SK-N-SH (cell line): ENCODE measurements at regions not wholly inside any gene's neighbourhood (a gene's known extent, or its start where the extent isn't known, plus 50 kb on each side); places are given as distances from the start of the nearest gene placed in this dataset.

Source experiments
- CTCF ChIA-PET: fragments of 300-600, 350-600 bp; formaldehyde crosslinking; extraction: SDS; loops from one replicate; lab custom pipeline; 2021; lab: Yijun Ruan, JAX
- POLR2A ChIA-PET: fragments of 350-600 bp; sonication (Branson Sonifier 250); formaldehyde crosslinking; extraction: SDS; loops from one replicate; lab custom pipeline; 2020; ENCODE audit warnings: antibody characterized with exemption, inconsistent platforms; lab: Yijun Ruan, JAX
- DNase-seq: peaks from one replicate; pipeline ENCODE4 v3.0.0; 2012
- H2AFZ ChIP-seq: fragments of 200-600 bp; sonication (generic); 2 replicates; pipeline ENCODE4 v1.8.1; 2016; ENCODE audit warnings: antibody characterized with exemption, mild to moderate bottlenecking, low read depth
- H3F3A ChIP-seq: fragments of 200-600 bp; sonication (generic); replicated peaks from 2 replicates; pipeline ENCODE3; 2016; ENCODE audit warnings: antibody characterized with exemption, mild to moderate bottlenecking; ENCODE audit not compliant: insufficient read depth
- H3K27ac ChIP-seq, 2 experiments: fragments of 200-500 bp in 1 of 2; fragments of 200-600 bp in 1 of 2; sonication (Bioruptor generic) in 1 of 2; sonication (generic), shearing (Covaris generic) in 1 of 2; 2 replicates each; pipeline versions ENCODE4 v1.5.1 to v1.6.1; 2014 to 2016; ENCODE audit warnings: low read depth in 2 of 2, inconsistent platforms in 1 of 2, low read length in 1 of 2, mild to moderate bottlenecking in 1 of 2, mixed read lengths in 1 of 2
- H3K27me3 ChIP-seq: fragments of 200-600 bp; sonication (generic), shearing (Covaris generic); 2 replicates; pipeline ENCODE4 v1.6.1; 2016; ENCODE audit warnings: mixed run types; ENCODE audit not compliant: insufficient read depth
- H3K36me3 ChIP-seq, 2 experiments: fragments of 200-500 bp in 1 of 2; fragments of 200-600 bp in 1 of 2; sonication (Bioruptor generic) in 1 of 2; sonication (generic) in 1 of 2; replicated peaks in 1 of 2; 2 replicates each; pipeline versions ENCODE3 to v1.5.1; 2014 to 2016; ENCODE audit warnings: low read length in 1 of 2, mild to moderate bottlenecking in 1 of 2; ENCODE audit not compliant: insufficient read depth in 2 of 2, control insufficient read depth in 1 of 2
- H3K4me1 ChIP-seq, 2 experiments: fragments of 200-500 bp in 1 of 2; fragments of 200-600 bp in 1 of 2; sonication (Bioruptor generic) in 1 of 2; sonication (generic), shearing (Covaris generic) in 1 of 2; 2 replicates each; pipeline versions ENCODE4 v1.5.1 to v1.6.1; 2014 to 2016; ENCODE audit warnings: low read depth in 1 of 2, low read length in 1 of 2, mixed run types in 1 of 2; ENCODE audit not compliant: insufficient read depth in 2 of 2, control insufficient read depth in 1 of 2
- H3K4me2 ChIP-seq: fragments of 200-600 bp; sonication (generic), shearing (Covaris generic); 2 replicates; pipeline ENCODE4 v1.6.1; 2017; ENCODE audit warnings: mixed run types
- H3K4me3 ChIP-seq, 2 experiments: fragments of 200-500 bp in 1 of 2; fragments of 200-600 bp in 1 of 2; sonication (Bioruptor generic) in 1 of 2; sonication (generic), shearing (Covaris generic) in 1 of 2; 2 replicates each; pipeline versions ENCODE4 v1.5.1 to v1.8.1; 2014 to 2016; ENCODE audit warnings: low read depth in 2 of 2, inconsistent platforms in 1 of 2, low read length in 1 of 2, mild to moderate bottlenecking in 1 of 2, mixed read lengths in 1 of 2, moderate library complexity in 1 of 2
- H3K79me2 ChIP-seq: fragments of 200-600 bp; sonication (generic); 2 replicates; pipeline ENCODE4 v1.8.1; 2017; ENCODE audit warnings: mild to moderate bottlenecking; ENCODE audit not compliant: insufficient read depth
- H3K9ac ChIP-seq: fragments of 200-600 bp; sonication (generic); 2 replicates; pipeline ENCODE4 v1.6.1; 2017; ENCODE audit warnings: mixed run types
- H3K9me2 ChIP-seq: fragments of 200-600 bp; sonication (generic); 2 replicates; pipeline ENCODE4 v1.6.1; 2017; ENCODE audit warnings: mixed run types
- H3K9me3 ChIP-seq: fragments of 200-600 bp; sonication (generic); 2 replicates; pipeline ENCODE4 v1.6.1; 2017; ENCODE audit warnings: mixed run types, mild to moderate bottlenecking, moderate library complexity
- H4K20me1 ChIP-seq: fragments of 200-600 bp; sonication (generic); 2 replicates; pipeline ENCODE4 v1.6.1; 2017; ENCODE audit warnings: mild to moderate bottlenecking, mixed run types; ENCODE audit not compliant: insufficient read depth
- CTCF ChIP-seq: fragments of 200-600 bp; sonication (generic); IDR thresholded peaks from 2 replicates; pipeline ENCODE4 v1.6.1; 2017; ENCODE audit warnings: antibody characterized with exemption, mild to moderate bottlenecking, moderate library complexity
- EP300 ChIP-seq, 2 experiments: IDR thresholded peaks; 2 replicates each; pipeline versions ENCODE4 v1.4.0 to v1.6.1; 2012; ENCODE audit warnings: borderline replicate concordance in 1 of 2, low read depth in 1 of 2, low read length in 1 of 2
- EZH2phosphoT487 ChIP-seq: fragments of 200-600 bp; sonication (generic); IDR thresholded peaks from 2 replicates; pipeline ENCODE4 v1.6.1; 2017; ENCODE audit warnings: low read depth, mixed run types, mild to moderate bottlenecking, antibody characterized with exemption, moderate library complexity, borderline replicate concordance
- FOSL2 ChIP-seq: IDR thresholded peaks from 2 replicates; pipeline ENCODE4 v1.4.0; 2012; ENCODE audit warnings: low read depth, mild to moderate bottlenecking, moderate library complexity, borderline replicate concordance
- GABPA ChIP-seq: IDR thresholded peaks from 2 replicates; pipeline ENCODE4 v1.4.0; 2012; ENCODE audit warnings: low read depth, mild to moderate bottlenecking
- GATA2 ChIP-seq: sonication (generic); formaldehyde crosslinking; IDR thresholded peaks from 2 replicates; pipeline ENCODE4 v1.5.0; 2020; ENCODE audit warnings: mild to moderate bottlenecking, missing genetic modification reagents
- MXI1 ChIP-seq: IDR thresholded peaks from 2 replicates; pipeline ENCODE4 v1.6.1; 2012; ENCODE audit warnings: mild to moderate bottlenecking, low read depth, low read length, improper control_type of control experiment
- POLR2AphosphoS5 ChIP-seq: IDR thresholded peaks from 2 replicates; pipeline ENCODE4 v1.6.1; 2012; ENCODE audit warnings: low read depth, low read length
- RAD21 ChIP-seq: IDR thresholded peaks from 2 replicates; pipeline ENCODE4 v1.6.1; 2012; ENCODE audit warnings: mild to moderate bottlenecking, low read length
- RXRA ChIP-seq: IDR thresholded peaks from 2 replicates; pipeline ENCODE4 v1.4.0; 2012; ENCODE audit warnings: low read depth, mild to moderate bottlenecking, borderline replicate concordance
- USF2 ChIP-seq: fragments of 150-350 bp; IDR thresholded peaks from 2 replicates; pipeline ENCODE4 v1.6.1; 2017; ENCODE audit warnings: antibody characterized with exemption, low read length, low read depth, borderline replicate concordance
- YY1 ChIP-seq: IDR thresholded peaks from 2 replicates; pipeline ENCODE4 v1.4.0; 2012; ENCODE audit warnings: low read depth, mild to moderate bottlenecking
- ZBTB33 ChIP-seq: IDR thresholded peaks from 2 replicates; pipeline ENCODE4 v1.4.0; 2012; ENCODE audit warnings: low read depth, borderline replicate concordance
- WGBS: methylation state at CpG from one replicate; pipeline ENCODE4 v1.1.6; 2017; ENCODE audit warnings: low lambda C conversion rate; 5-methylcytosine and 5-hydroxymethylcytosine counted together

GRCh38 chrX:121455890-121456289 lies 408.5 kb downstream of the GLUD2 start:
- Histone ChIP-seq H3K79me2 (no peaks in the 10 kb centered on the region), H3K9me2 (no peaks in the 10 kb centered on the region), H3K27me3 (no peaks in the 10 kb centered on the region), H3K36me3 (no peaks in the 10 kb centered on the region), H3K4me3 (no peak overlapping the region)
- CTCF ChIA-PET = no interaction called here
- no peak for DNase-seq
- TF ChIP-seq GATA2 (CRISPR knock-in tag) (no peak), USF2 (no peak)
- TF ChIP-seq, all 33 proteins: peak for 0
- Histone ChIP-seq H3K4me1 (no peaks in the 10 kb centered on the region), H4K20me1 (no peaks in the 10 kb centered on the region), H3F3A (no peaks in the 10 kb centered on the region), H3K9ac (no peak overlapping the region), H3K27ac (no peak overlapping the region), H3K9me3 (no peaks in the 10 kb centered on the region), H2AFZ (no peak overlapping the region), H3K4me2 (no peak overlapping the region)
- 0% methylated on average over 1 of the region's 1 CpG for WGBS
- POLR2A ChIA-PET = no interaction called here

GRCh38 chrX:121456315-121456714 lies 408.9 kb downstream of the GLUD2 start:
- POLR2A ChIA-PET = no interaction called here
- Histone ChIP-seq H2AFZ (no peak overlapping the region), H3K4me2 (no peak overlapping the region), H3K9ac (no peak overlapping the region), H3K27me3 (no peaks in the 10 kb centered on the region), H3K4me1 (no peaks in the 10 kb centered on the region), H3K27ac (no peak overlapping the region), H3K9me3 (no peaks in the 10 kb centered on the region), H3K4me3 (no peak overlapping the region), H3F3A (no peaks in the 10 kb centered on the region), H3K9me2 (no peaks in the 10 kb centered on the region), H3K79me2 (no peaks in the 10 kb centered on the region), H4K20me1 (no peaks in the 10 kb centered on the region), H3K36me3 (no peaks in the 10 kb centered on the region)
- no peak for DNase-seq
- CTCF ChIA-PET = no interaction called here
- 5% methylated on average over 3 of the region's 3 CpGs for WGBS
- TF ChIP-seq EP300 (IDR thresholded peaks at IDR 0.05; ENCODE audit: borderline replicate concordance in 1 of 2, low read depth in 1 of 2, low read length in 1 of 2) (no peak), GABPA (no peak), USF2 (no peak)

- POLR2A ChIA-PET = no interaction called here
Observed at GRCh38 chrX:121457096-121457495, 409.7 kb downstream of the GLUD2 start.

More at GRCh38 chrX:121457096-121457495, 409.7 kb downstream of the GLUD2 start:
- Histone ChIP-seq H3K27ac (no peak overlapping the region), H3K9me2 (no peaks in the 10 kb centered on the region), H3K9me3 (no peaks in the 10 kb centered on the region), H3K4me2 (no peak overlapping the region), H4K20me1 (no peaks in the 10 kb centered on the region), H2AFZ (no peak overlapping the region), H3K4me1 (no peaks in the 10 kb centered on the region), H3K79me2 (no peaks in the 10 kb centered on the region), H3K27me3 (no peaks in the 10 kb centered on the region), H3K36me3 (no peaks in the 10 kb centered on the region), H3K9ac (no peak overlapping the region), H3F3A (no peaks in the 10 kb centered on the region), H3K4me3 (no peak overlapping the region)
- CTCF ChIA-PET = no interaction called here
- no peak for DNase-seq
- 4% methylated on average over 1 of the region's 1 CpG for WGBS
- TF ChIP-seq GABPA = no peak
- TF ChIP-seq MXI1 = no peak
- TF ChIP-seq RAD21 = no peak
- no peak for TF ChIP-seq EP300 (IDR thresholded peaks at IDR 0.05; ENCODE audit: borderline replicate concordance in 1 of 2, low read depth in 1 of 2, low read length in 1 of 2)
- no peak for TF ChIP-seq FOSL2
- TF ChIP-seq EZH2phosphoT487 = no peak
- no peak for TF ChIP-seq RXRA
- no peak for TF ChIP-seq CTCF
- TF ChIP-seq ZBTB33 = no peak
- TF ChIP-seq POLR2AphosphoS5 = no peak
- TF ChIP-seq YY1 = no peak
